Erythroblast (primary cell): ENCODE measurements at regions not wholly inside any gene's neighbourhood (a gene's known extent, or its start where the extent isn't known, plus 50 kb on each side); places are given as distances from the start of the nearest gene placed in this dataset.

Experiments used
- GATA1 ChIP-seq: IDR thresholded peaks from 2 replicates; pipeline ENCODE4 v1.6.1; 2011; ENCODE audit warnings: low read depth, mild to moderate bottlenecking, control low read depth, low read length, moderate library complexity
- POLR2A ChIP-seq: IDR thresholded peaks from 2 replicates; pipeline ENCODE4 v1.6.1; 2011; ENCODE audit warnings: mild to moderate bottlenecking, low read length

GRCh38 chr6:126253431-126253830 lies 86.5 kb upstream of the CENPW start:
- TF ChIP-seq POLR2A (no peak), GATA1 (no peak)
